HuH-7.5 (cell line): ENCODE measurements at regions not wholly inside any gene's neighbourhood (a gene's known extent, or its start where the extent isn't known, plus 50 kb on each side); places are given as distances from the start of the nearest gene placed in this dataset.
"Not testable (repeated sequence)": the region's sequence is repeated elsewhere in the genome, so short reads cannot be mapped to it uniquely, and the experiment has no call there.

Experiments used
- DNase-seq: peaks from one replicate; pipeline ENCODE4 v3.0.0; 2011; ENCODE audit warnings: low spot score

GRCh38 chr9:107836300-107836699 is 346.7 kb upstream of the KLF4 start:
- DNase-seq: no peak

- DNase-seq: no peak
These were observed 343.7 kb upstream of the KLF4 start for GRCh38 chr9:107833295-107833694.

- DNase-seq: no peak
These were observed 343.3 kb upstream of the KLF4 start for GRCh38 chr9:107832871-107833270.

GRCh38 chr9:107830479-107830878 is 340.9 kb upstream of the KLF4 start:
- DNase-seq: no peak

- DNase-seq: no peak
These were observed 338.3 kb upstream of the KLF4 start for GRCh38 chr9:107827884-107828283.

GRCh38 chr9:107827304-107827703 is 337.7 kb upstream of the KLF4 start:
- no peak for DNase-seq

- not testable (repeated sequence) for DNase-seq
These were observed 337.1 kb upstream of the KLF4 start for GRCh38 chr9:107826688-107826983.

- DNase-seq: no peak
These were observed 335.0 kb upstream of the KLF4 start for GRCh38 chr9:107824556-107824955.

GRCh38 chr9:107819772-107820565 is 330.4 kb upstream of the KLF4 start:
- DNase-seq: no peak

GRCh38 chr9:107818503-107818829 is 328.9 kb upstream of the KLF4 start:
- DNase-seq: not testable (repeated sequence)

GRCh38 chr9:107817595-107818502 is 328.3 kb upstream of the KLF4 start:
- not testable (repeated sequence) for DNase-seq

GRCh38 chr9:107816561-107817021 is 327.0 kb upstream of the KLF4 start:
- no peak for DNase-seq

GRCh38 chr9:107815782-107816560 is 326.4 kb upstream of the KLF4 start:
- DNase-seq: no peak

GRCh38 chr9:107813287-107813686 is 323.7 kb upstream of the KLF4 start:
- no peak for DNase-seq

- DNase-seq: no peak
These were observed 320.9 kb upstream of the KLF4 start for GRCh38 chr9:107810461-107810961.

GRCh38 chr9:107809871-107810460 is 320.4 kb upstream of the KLF4 start:
- DNase-seq: no peak

GRCh38 chr9:107807183-107807582 is 317.6 kb upstream of the KLF4 start:
- DNase-seq: no peak

- no peak for DNase-seq
These were observed 315.6 kb upstream of the KLF4 start for GRCh38 chr9:107805201-107805600.

GRCh38 chr9:107794259-107794658 is 304.7 kb upstream of the KLF4 start:
- DNase-seq: no peak

GRCh38 chr9:107793541-107793940 is 304.0 kb upstream of the KLF4 start:
- no peak for DNase-seq

- DNase-seq: no peak
These were observed 303.0 kb upstream of the KLF4 start for GRCh38 chr9:107792596-107792995.

- DNase-seq: no peak
These were observed 302.4 kb upstream of the KLF4 start for GRCh38 chr9:107792006-107792405.
